Left kidney (tissue), 1 donor: ENCODE measurements at regions not wholly inside any gene's neighbourhood (a gene's known extent, or its start where the extent isn't known, plus 50 kb on each side); places are given as distances from the start of the nearest gene placed in this dataset.
"Not testable (repeated sequence)": the region's sequence is repeated elsewhere in the genome, so short reads cannot be mapped to it uniquely, and the experiment has no call there.

Experiments
- DNase-seq: peaks from one replicate; pipeline ENCODE4 v3.0.0-alpha.2; 2013

GRCh38 chr19:20292520-20292919 lies 125.5 kb downstream of the ZNF486 start:
- DNase-seq = not testable (repeated sequence)

GRCh38 chr19:20289186-20289585 lies 122.2 kb downstream of the ZNF486 start:
- no peak for DNase-seq

GRCh38 chr19:20287070-20287469 lies 120.1 kb downstream of the ZNF486 start:
- DNase-seq = no peak

- peak; percentile 21 for DNase-seq
Measured at GRCh38 chr19:20285876-20286275, 118.9 kb downstream of the ZNF486 start.

GRCh38 chr19:20279516-20279915 lies 112.5 kb downstream of the ZNF486 start:
- DNase-seq = no peak

GRCh38 chr19:20278342-20278741 lies 111.3 kb downstream of the ZNF486 start:
- peak; percentile 37 for DNase-seq

- not testable (repeated sequence) for DNase-seq
Measured at GRCh38 chr19:20276732-20277082, 109.7 kb downstream of the ZNF486 start.

- DNase-seq = no peak
Measured at GRCh38 chr19:20276011-20276731, 109.2 kb downstream of the ZNF486 start.

- DNase-seq = no peak
Measured at GRCh38 chr19:20273951-20274570, 107.0 kb downstream of the ZNF486 start.

- no peak for DNase-seq
Measured at GRCh38 chr19:20273376-20273775, 106.4 kb downstream of the ZNF486 start.

GRCh38 chr19:20272627-20273010 lies 105.6 kb downstream of the ZNF486 start:
- DNase-seq = not testable (repeated sequence)

GRCh38 chr19:20271927-20272626 lies 105.1 kb downstream of the ZNF486 start:
- not testable (repeated sequence) for DNase-seq

- DNase-seq = no peak
Measured at GRCh38 chr19:20271215-20271926, 104.4 kb downstream of the ZNF486 start.

GRCh38 chr19:20269461-20269860 lies 102.4 kb downstream of the ZNF486 start:
- no peak for DNase-seq

GRCh38 chr19:20261513-20261912 lies 94.5 kb downstream of the ZNF486 start:
- DNase-seq = not testable (repeated sequence)

- DNase-seq = not testable (repeated sequence)
Measured at GRCh38 chr19:20260738-20261137, 93.7 kb downstream of the ZNF486 start.

GRCh38 chr19:20259615-20260014 lies 92.6 kb downstream of the ZNF486 start:
- DNase-seq = no peak

GRCh38 chr19:20256606-20257005 lies 89.6 kb downstream of the ZNF486 start:
- no peak for DNase-seq

GRCh38 chr19:20254121-20254520 lies 87.1 kb downstream of the ZNF486 start:
- DNase-seq = no peak

GRCh38 chr19:20252613-20253012 lies 85.6 kb downstream of the ZNF486 start:
- no peak for DNase-seq

GRCh38 chr19:20250627-20251026 lies 83.6 kb downstream of the ZNF486 start:
- no peak for DNase-seq

GRCh38 chr19:20250121-20250520 lies 83.1 kb downstream of the ZNF486 start:
- no peak for DNase-seq
